ENCODE measurements at regions not wholly inside any gene's neighbourhood (a gene's known extent, or its start where the extent isn't known, plus 50 kb on each side); places are given as distances from the start of the nearest gene placed in this dataset.

GRCh38 chr16:80441935-80442334 lies 98.9 kb upstream of the DYNLRB2 start:
- TF ChIP-seq POLR2A (IDR thresholded peaks at IDR 0.05) (no peak), CTCF (IDR thresholded peaks at IDR 0.05) (no peak)
